NB4 (cell line): ENCODE measurements at regions not wholly inside any gene's neighbourhood (a gene's known extent, or its start where the extent isn't known, plus 50 kb on each side); places are given as distances from the start of the nearest gene placed in this dataset.
"Not testable (repeated sequence)": the region's sequence is repeated elsewhere in the genome, so short reads cannot be mapped to it uniquely, and the experiment has no call there.

ENCODE experiments used
- DNase-seq: peaks from one replicate; pipeline ENCODE4 v3.0.0; 2010; ENCODE audit warnings: low read depth
- H3K4me3 ChIP-seq: one replicate; pipeline ENCODE4 v1.5.1; 2011; ENCODE audit warnings: mild to moderate bottlenecking, low read depth, low read length, moderate library complexity
- MYC ChIP-seq: IDR thresholded peaks from 2 replicates; pipeline ENCODE4 v1.6.1; 2011; ENCODE audit warnings: low read depth, low read length
- POLR2A ChIP-seq: IDR thresholded peaks from 2 replicates; pipeline ENCODE4 v1.6.1; 2011; ENCODE audit warnings: mild to moderate bottlenecking; ENCODE audit not compliant: insufficient read length; ENCODE audit errors: extremely low read depth
- TF ChIP-seq, protein P1 (sequence below): IDR thresholded peaks from 2 replicates; pipeline ENCODE4 v1.6.1; 2011; ENCODE audit warnings: low read depth, low read length
- TF ChIP-seq, protein P2 (sequence below): IDR thresholded peaks from one replicate; pipeline ENCODE4 v1.5.1; 2012; ENCODE audit warnings: low read depth, low read length

DNA sequence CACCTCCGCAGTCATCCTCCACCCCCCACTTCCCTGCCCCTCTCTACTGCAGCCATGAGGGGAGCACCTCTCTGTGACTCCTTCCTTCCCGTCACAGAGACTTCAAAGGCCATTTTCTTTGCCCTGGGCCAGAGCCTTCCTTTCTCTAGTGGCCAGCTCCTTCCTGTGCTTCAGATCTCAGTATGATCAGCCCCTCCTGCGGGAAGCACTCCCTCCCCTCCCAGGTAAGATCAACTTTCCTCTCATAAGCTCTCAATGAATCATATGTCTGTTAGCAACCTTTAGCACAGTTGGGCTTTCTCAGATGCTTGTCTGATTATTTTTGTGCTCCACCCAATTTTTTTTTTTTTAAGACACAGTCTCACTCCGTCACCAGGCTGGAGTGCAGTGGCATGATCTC is 241.0 kb upstream of the PRSS1 start:
- no peak overlapping the region for H3K4me3 ChIP-seq
- no peak for DNase-seq
- no peak for TF ChIP-seq MYC
- TF ChIP-seq, protein P1, sequence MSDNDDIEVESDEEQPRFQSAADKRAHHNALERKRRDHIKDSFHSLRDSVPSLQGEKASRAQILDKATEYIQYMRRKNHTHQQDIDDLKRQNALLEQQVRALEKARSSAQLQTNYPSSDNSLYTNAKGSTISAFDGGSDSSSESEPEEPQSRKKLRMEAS = no peak
- TF ChIP-seq, protein P2, sequence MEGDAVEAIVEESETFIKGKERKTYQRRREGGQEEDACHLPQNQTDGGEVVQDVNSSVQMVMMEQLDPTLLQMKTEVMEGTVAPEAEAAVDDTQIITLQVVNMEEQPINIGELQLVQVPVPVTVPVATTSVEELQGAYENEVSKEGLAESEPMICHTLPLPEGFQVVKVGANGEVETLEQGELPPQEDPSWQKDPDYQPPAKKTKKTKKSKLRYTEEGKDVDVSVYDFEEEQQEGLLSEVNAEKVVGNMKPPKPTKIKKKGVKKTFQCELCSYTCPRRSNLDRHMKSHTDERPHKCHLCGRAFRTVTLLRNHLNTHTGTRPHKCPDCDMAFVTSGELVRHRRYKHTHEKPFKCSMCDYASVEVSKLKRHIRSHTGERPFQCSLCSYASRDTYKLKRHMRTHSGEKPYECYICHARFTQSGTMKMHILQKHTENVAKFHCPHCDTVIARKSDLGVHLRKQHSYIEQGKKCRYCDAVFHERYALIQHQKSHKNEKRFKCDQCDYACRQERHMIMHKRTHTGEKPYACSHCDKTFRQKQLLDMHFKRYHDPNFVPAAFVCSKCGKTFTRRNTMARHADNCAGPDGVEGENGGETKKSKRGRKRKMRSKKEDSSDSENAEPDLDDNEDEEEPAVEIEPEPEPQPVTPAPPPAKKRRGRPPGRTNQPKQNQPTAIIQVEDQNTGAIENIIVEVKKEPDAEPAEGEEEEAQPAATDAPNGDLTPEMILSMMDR = no peak
- TF ChIP-seq POLR2A = no peak

DNA sequence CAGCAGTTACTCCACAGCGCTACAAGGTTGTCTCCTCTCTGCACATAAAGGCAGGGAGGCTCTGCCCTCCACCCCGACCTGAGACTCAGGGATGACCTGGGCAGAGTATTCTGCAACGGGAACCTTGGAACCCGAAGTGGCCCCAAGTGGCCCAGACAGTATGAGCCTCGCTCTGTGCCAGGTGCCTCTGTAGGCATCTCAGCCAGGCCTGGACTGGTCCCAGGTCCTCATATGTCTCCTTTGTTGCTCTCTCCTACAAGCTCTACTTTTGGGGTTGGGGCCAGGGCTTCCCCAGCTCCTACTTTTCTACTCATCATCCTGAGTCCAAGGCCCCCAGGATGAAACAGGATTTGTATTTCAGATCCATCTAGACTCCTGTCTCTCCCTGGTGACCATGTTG is 241.5 kb upstream of the PRSS1 start:
- TF ChIP-seq POLR2A (no peak), MYC (no peak)
- TF ChIP-seq, protein P2 = no peak
- TF ChIP-seq, protein P1 = no peak
- no peak for DNase-seq
- H3K4me3 ChIP-seq = no peak overlapping the region

DNA sequence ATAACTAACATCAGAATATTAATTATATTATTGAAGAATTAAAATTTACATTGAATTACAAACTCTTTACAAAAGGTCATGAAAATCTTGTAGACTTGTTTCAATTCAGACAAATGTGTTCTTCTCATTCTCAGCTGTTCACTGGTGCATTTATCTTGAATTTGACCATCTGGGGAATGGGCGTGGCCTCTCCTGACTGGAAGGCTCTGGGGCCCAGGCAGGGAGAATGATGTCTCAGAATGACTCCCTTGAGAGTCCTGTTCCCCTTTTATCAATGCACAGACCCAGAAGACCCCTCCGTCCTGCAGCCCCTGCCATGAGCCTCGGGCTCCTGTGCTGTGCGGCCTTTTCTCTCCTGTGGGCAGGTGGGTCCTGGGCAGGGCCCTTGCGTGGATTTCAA is 242.2 kb upstream of the PRSS1 start:
- DNase-seq, H3K4me3 ChIP-seq: not testable (repeated sequence)

DNA sequence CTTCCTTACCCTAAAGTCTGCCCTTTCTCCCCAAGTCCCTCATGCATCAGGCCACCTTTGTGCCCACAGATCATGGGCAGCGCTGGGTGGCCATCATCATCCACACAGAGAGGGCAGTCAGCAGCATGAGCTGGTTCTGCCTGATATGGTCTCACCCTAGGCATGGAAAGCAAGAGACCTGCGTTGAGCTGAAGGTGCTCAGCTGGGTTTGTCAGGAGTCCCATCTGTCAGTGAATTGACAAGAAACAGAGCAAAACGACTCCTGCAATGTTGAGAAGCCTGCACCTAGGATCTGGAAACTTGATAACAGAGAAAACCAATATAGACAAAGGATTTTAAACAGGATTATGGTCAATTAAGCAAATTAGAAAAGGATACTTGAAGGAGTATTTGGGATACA is 242.7 kb upstream of the PRSS1 start:
- TF ChIP-seq, protein P1 = no peak
- TF ChIP-seq POLR2A (no peak), MYC (no peak)
- TF ChIP-seq, protein P2 = no peak
- H3K4me3 ChIP-seq = no peak overlapping the region

DNA sequence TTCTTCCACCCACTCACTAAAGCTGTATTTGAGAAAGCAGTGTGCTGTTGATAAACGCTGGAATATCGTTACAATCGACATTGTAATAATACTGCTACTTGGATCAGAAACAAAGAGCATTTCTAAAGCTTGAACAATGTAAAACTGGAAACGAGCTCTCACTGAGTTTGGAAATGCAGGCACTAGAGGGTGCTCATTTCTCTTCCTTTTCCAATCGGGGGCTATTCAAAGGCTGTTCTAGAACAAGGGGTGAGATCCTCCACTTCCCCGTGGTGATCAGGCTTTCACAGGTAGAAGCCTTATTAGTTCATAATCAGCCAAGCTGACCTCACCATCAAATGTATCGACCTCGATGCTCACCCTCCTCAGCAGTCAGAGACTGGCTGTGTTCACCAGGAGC is 245.3 kb upstream of the PRSS1 start:
- not testable (repeated sequence) for H3K4me3 ChIP-seq, DNase-seq

More for the DNA sequence above, 242.7 kb upstream of the PRSS1 start:
- no peak for DNase-seq

DNA sequence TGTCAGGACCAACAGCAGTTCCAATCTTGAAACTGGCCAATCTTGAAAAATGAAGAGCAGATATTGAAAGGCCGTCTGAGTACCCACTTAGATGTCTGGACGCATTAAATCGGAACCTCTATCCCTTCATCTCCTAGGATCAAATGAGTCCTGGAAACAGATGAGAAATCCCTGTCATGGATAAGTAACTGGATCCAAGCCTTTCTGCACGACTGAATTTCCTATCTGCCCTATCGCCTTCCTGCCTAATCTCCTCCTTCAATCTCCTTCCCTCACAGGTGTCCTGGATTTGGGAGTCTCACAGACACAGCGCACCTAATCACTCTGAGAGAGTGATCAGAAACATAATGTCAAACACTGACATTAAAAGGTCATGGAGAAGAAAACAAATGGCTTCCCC is 245.2 kb upstream of the PRSS58 start:
- no peak for TF ChIP-seq MYC
- TF ChIP-seq, protein P1 = no peak
- TF ChIP-seq, protein P2 = no peak
- no peak for TF ChIP-seq POLR2A
- no peak for DNase-seq
- H3K4me3 ChIP-seq = no peak overlapping the region

DNA sequence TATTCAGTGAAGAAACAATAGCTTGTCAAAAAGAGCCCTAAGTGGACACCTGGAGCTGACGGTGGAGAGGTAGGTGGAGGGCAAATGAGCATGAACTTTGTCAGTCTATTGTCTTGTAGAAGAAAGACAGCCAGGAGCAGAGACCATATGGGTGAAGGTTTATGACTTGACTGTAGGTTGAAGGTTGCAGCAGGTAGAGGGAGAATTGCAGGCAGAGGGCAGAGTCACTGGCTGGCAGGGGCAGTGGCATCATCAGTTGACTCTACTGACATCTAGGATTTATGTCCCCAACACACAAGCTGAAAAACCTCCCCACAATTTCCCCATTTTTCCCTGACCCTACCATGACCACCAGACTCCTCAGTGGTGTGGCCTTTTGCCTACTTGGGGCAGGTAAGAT is 243.6 kb upstream of the PRSS58 start:
- no peak for TF ChIP-seq MYC
- no peak overlapping the region for H3K4me3 ChIP-seq
- no peak for DNase-seq

DNA sequence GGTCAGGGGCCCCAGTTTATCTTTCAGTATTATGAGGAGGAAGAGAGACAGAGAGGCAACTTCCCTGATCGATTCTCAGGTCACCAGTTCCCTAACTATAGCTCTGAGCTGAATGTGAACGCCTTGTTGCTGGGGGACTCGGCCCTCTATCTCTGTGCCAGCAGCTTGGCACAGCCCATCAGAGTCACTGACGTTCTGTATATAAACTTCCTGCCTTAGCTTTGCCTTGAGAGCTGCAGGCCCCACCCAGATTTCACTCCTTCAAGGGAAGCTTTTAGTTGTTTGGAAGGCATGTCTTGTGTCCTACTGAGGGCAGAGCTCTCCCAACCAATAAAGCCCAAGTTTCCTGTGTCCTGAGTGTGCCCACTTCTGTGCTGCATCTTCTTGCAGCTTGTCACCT is 242.5 kb upstream of the PRSS58 start:
- DNase-seq = no peak
- TF ChIP-seq, protein P1 = no peak
- TF ChIP-seq, protein P2 = no peak
- TF ChIP-seq POLR2A (no peak), MYC (no peak)
- no peak overlapping the region for H3K4me3 ChIP-seq
